GM13976 (cell line): ENCODE measurements at regions not wholly inside any gene's neighbourhood (a gene's known extent, or its start where the extent isn't known, plus 50 kb on each side); places are given as distances from the start of the nearest gene placed in this dataset.

Experiments used
- DNase-seq: peaks from one replicate; pipeline ENCODE4 v3.0.0; 2012; ENCODE audit warnings: low spot score
- in situ Hi-C: fragments of 300-500 bp; cut with MboI; formaldehyde crosslinking; loops from one replicate; pipeline ENCODE4 v1.12.0; 2022; ENCODE audit warnings: low sequenced_read_pairs, mixed read lengths, inconsistent platforms; ENCODE audit not compliant: unreplicated experiment
- TF ChIP-seq, protein P1 (sequence below): IDR thresholded peaks from 2 replicates; pipeline ENCODE4 v1.5.1; 2012; ENCODE audit warnings: borderline replicate concordance, mild to moderate bottlenecking; ENCODE audit not compliant: insufficient read depth; ENCODE audit errors: extremely low read depth, missing control alignments, control extremely low read depth

DNA sequence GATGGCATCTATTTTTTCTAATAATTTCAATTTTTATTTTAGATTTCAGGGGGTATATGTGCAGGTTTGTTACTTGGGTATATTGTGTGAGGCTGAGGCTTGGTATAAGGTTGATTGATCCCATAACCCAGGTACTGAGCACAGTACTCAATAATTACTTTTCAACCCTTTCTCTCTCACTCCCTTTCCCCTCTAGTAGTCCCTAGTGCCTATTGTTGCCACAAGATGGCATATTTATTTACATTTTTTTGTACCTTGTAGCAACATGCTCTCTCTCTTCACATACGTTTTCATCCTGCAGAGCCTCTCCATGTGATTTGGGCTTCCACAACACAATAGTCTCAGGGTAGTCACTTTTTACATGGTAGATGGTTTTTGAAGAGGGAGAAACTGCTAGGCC, 172.0 kb downstream of the ATOH1 start:
- TF ChIP-seq, protein P1, sequence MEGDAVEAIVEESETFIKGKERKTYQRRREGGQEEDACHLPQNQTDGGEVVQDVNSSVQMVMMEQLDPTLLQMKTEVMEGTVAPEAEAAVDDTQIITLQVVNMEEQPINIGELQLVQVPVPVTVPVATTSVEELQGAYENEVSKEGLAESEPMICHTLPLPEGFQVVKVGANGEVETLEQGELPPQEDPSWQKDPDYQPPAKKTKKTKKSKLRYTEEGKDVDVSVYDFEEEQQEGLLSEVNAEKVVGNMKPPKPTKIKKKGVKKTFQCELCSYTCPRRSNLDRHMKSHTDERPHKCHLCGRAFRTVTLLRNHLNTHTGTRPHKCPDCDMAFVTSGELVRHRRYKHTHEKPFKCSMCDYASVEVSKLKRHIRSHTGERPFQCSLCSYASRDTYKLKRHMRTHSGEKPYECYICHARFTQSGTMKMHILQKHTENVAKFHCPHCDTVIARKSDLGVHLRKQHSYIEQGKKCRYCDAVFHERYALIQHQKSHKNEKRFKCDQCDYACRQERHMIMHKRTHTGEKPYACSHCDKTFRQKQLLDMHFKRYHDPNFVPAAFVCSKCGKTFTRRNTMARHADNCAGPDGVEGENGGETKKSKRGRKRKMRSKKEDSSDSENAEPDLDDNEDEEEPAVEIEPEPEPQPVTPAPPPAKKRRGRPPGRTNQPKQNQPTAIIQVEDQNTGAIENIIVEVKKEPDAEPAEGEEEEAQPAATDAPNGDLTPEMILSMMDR, result no peak
- no peak for DNase-seq
- in situ Hi-C loops, result no loop called here

GRCh38 chr4:94006932-94007331, 178.4 kb downstream of the ATOH1 start:
- DNase-seq, result no peak
- TF ChIP-seq, protein P1, result no peak
- in situ Hi-C loops, result no loop called here

DNA sequence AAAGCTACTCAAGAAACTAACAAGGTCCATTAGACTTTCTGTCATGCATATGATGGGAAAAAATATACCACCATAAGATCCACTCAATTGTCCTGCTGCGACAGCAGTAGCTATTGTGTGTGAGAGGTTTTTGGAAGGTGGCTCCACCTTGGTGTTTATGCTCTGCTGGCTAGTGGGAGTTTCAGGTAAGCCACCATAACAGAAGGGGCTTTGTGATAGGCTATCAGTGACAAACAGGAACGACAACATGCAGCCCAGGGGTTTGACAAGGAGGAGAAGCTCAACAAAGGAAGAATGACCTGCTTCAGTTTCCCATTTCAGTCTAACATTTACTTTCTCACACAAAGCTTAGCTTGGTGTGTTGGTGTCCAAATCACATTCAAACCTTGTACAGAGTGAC, 182.6 kb downstream of the ATOH1 start:
- no peak for DNase-seq
- in situ Hi-C loops, result no loop called here
- TF ChIP-seq, protein P1, result no peak

GRCh38 chr4:94014484-94015136, 186.1 kb downstream of the ATOH1 start:
- TF ChIP-seq, protein P1, result no peak
- in situ Hi-C loops, result no loop called here
- DNase-seq, result no peak

GRCh38 chr4:94015956-94016355, 187.4 kb downstream of the ATOH1 start:
- in situ Hi-C loops, result no loop called here
- DNase-seq, result no peak
- TF ChIP-seq, protein P1, result no peak

- TF ChIP-seq, protein P1, result no peak
- in situ Hi-C loops, result no loop called here
- DNase-seq, result no peak
Observed at GRCh38 chr4:94032754-94033153, 174.9 kb upstream of the SMARCAD1 start.
